ENCODE measurements at regions not wholly inside any gene's neighbourhood (a gene's known extent, or its start where the extent isn't known, plus 50 kb on each side); places are given as distances from the start of the nearest gene placed in this dataset.

- H3K4me1 ChIP-seq (ENCODE audit: insufficient read depth, low read length), result no peaks in the 10 kb centered on the region
- H3K9me3 ChIP-seq (ENCODE audit: low read length), result no peaks in the 10 kb centered on the region
- DNase-seq, result no peak
- Mint-ChIP-seq H3K27me3 (no peaks in the 10 kb centered on the region), H3K4me3 (no peak overlapping the region), H3K27ac (no peak overlapping the region), H3K4me1 (no peaks in the 10 kb centered on the region), H3K9me3 (peaks cover 0 to 5% (median 0%) of the 10 kb centered on the region in 5 donors), H3K36me3 (no peaks in the 10 kb centered on the region)
- ChIA-PET CTCF (no interaction called here), POLR2A (no interaction called here)
- no peaks in the 10 kb centered on the region for H3K36me3 ChIP-seq (ENCODE audit: insufficient read depth, low read length)
- no peaks in the 10 kb centered on the region for H3K27me3 ChIP-seq (ENCODE audit: insufficient read depth, low read length, poor library complexity, severe bottlenecking)
- no peak overlapping the region for H3K4me3 ChIP-seq (ENCODE audit: low read length)
- H3K27ac ChIP-seq (ENCODE audit: low read depth, low read length), result no peak overlapping the region
Observed at GRCh38 chr6:86832686-86833085, 104.6 kb upstream of the HTR1E start.

GRCh38 chr6:86825436-86825835 lies 111.9 kb upstream of the HTR1E start:
- Mint-ChIP-seq H3K36me3 (no peaks in the 10 kb centered on the region), H3K27me3 (no peaks in the 10 kb centered on the region), H3K4me3 (no peak overlapping the region), H3K4me1 (no peaks in the 10 kb centered on the region), H3K9me3 (peaks cover 0 to 5% (median 0%) of the 10 kb centered on the region in 5 donors), H3K27ac (no peak overlapping the region)
- ChIA-PET CTCF (no interaction called here), POLR2A (no interaction called here)
- Histone ChIP-seq H3K4me3 (ENCODE audit: low read length) (no peak overlapping the region), H3K9me3 (ENCODE audit: low read length) (no peaks in the 10 kb centered on the region), H3K4me1 (ENCODE audit: insufficient read depth, low read length) (no peaks in the 10 kb centered on the region), H3K36me3 (ENCODE audit: insufficient read depth, low read length) (no peaks in the 10 kb centered on the region), H3K27ac (ENCODE audit: low read depth, low read length) (no peak overlapping the region), H3K27me3 (ENCODE audit: insufficient read depth, low read length, poor library complexity, severe bottlenecking) (no peaks in the 10 kb centered on the region)
- no peak for DNase-seq

GRCh38 chr6:86822747-86823146 lies 114.6 kb upstream of the HTR1E start:
- H3K27ac Mint-ChIP-seq, result no peak overlapping the region
- H3K9me3 Mint-ChIP-seq, result peaks cover 0 to 10% (median 1%) of the 10 kb centered on the region in 5 donors
- H3K4me3 ChIP-seq (ENCODE audit: low read length), result no peak overlapping the region
- DNase-seq, result no peak
- H3K4me1 Mint-ChIP-seq, result no peaks in the 10 kb centered on the region
- no peak overlapping the region for H3K4me3 Mint-ChIP-seq
- no peaks in the 10 kb centered on the region for H3K36me3 ChIP-seq (ENCODE audit: insufficient read depth, low read length)
- no peaks in the 10 kb centered on the region for H3K27me3 Mint-ChIP-seq
- H3K9me3 ChIP-seq (ENCODE audit: low read length), result no peaks in the 10 kb centered on the region
- ChIA-PET CTCF (no interaction called here), POLR2A (no interaction called here)
- no peaks in the 10 kb centered on the region for H3K4me1 ChIP-seq (ENCODE audit: insufficient read depth, low read length)
- H3K27ac ChIP-seq (ENCODE audit: low read depth, low read length), result no peak overlapping the region
- H3K27me3 ChIP-seq (ENCODE audit: insufficient read depth, low read length, poor library complexity, severe bottlenecking), result no peaks in the 10 kb centered on the region
- no peaks in the 10 kb centered on the region for H3K36me3 Mint-ChIP-seq

GRCh38 chr6:86820750-86821149 lies 116.6 kb upstream of the HTR1E start:
- no peak for DNase-seq
- no peaks in the 10 kb centered on the region for H3K27me3 Mint-ChIP-seq
- Histone ChIP-seq H3K4me1 (ENCODE audit: insufficient read depth, low read length) (no peaks in the 10 kb centered on the region), H3K27me3 (ENCODE audit: insufficient read depth, low read length, poor library complexity, severe bottlenecking) (no peaks in the 10 kb centered on the region), H3K27ac (ENCODE audit: low read depth, low read length) (no peak overlapping the region), H3K36me3 (ENCODE audit: insufficient read depth, low read length) (no peaks in the 10 kb centered on the region), H3K9me3 (ENCODE audit: low read length) (no peaks in the 10 kb centered on the region), H3K4me3 (ENCODE audit: low read length) (no peak overlapping the region)
- H3K4me1 Mint-ChIP-seq, result no peaks in the 10 kb centered on the region
- no peaks in the 10 kb centered on the region for H3K36me3 Mint-ChIP-seq
- no peak overlapping the region for H3K4me3 Mint-ChIP-seq
- ChIA-PET CTCF (no interaction called here), POLR2A (no interaction called here)
- H3K27ac Mint-ChIP-seq, result no peak overlapping the region
- H3K9me3 Mint-ChIP-seq, result peaks cover 2 to 10% (median 6%) of the 10 kb centered on the region in 5 donors

- H3K27ac Mint-ChIP-seq, result no peak overlapping the region
- H3K4me1 Mint-ChIP-seq, result no peaks in the 10 kb centered on the region
Observed at GRCh38 chr6:86793649-86794048, 143.7 kb upstream of the HTR1E start.

GRCh38 chr6:86791476-86791875 lies 145.9 kb upstream of the HTR1E start:
- DNase-seq, result no peak
- no peak overlapping the region for H3K27ac Mint-ChIP-seq
- CTCF ChIA-PET, result no interaction called here
- H3K27me3 Mint-ChIP-seq, result no peaks in the 10 kb centered on the region
- no peaks in the 10 kb centered on the region for H3K36me3 Mint-ChIP-seq
- H3K4me3 ChIP-seq (ENCODE audit: low read length), result no peak overlapping the region
- H3K27ac ChIP-seq (ENCODE audit: low read depth, low read length), result no peak overlapping the region
- no peaks in the 10 kb centered on the region for H3K27me3 ChIP-seq (ENCODE audit: insufficient read depth, low read length, poor library complexity, severe bottlenecking)
- H3K4me1 Mint-ChIP-seq, result no peaks in the 10 kb centered on the region
- no peak overlapping the region for H3K4me3 Mint-ChIP-seq
- no peaks in the 10 kb centered on the region for H3K9me3 ChIP-seq (ENCODE audit: low read length)
- no peaks in the 10 kb centered on the region for H3K4me1 ChIP-seq (ENCODE audit: insufficient read depth, low read length)
- H3K9me3 Mint-ChIP-seq, result peaks cover 0 to 4% (median 2%) of the 10 kb centered on the region in 5 donors
- no peaks in the 10 kb centered on the region for H3K36me3 ChIP-seq (ENCODE audit: insufficient read depth, low read length)
- POLR2A ChIA-PET, result no interaction called here

More at GRCh38 chr6:86793649-86794048, 143.7 kb upstream of the HTR1E start:
- no peaks in the 10 kb centered on the region for H3K9me3 ChIP-seq (ENCODE audit: low read length)
- H3K27ac ChIP-seq (ENCODE audit: low read depth, low read length), result no peak overlapping the region
- no peaks in the 10 kb centered on the region for H3K36me3 ChIP-seq (ENCODE audit: insufficient read depth, low read length)
- Mint-ChIP-seq H3K4me3 (no peak overlapping the region), H3K9me3 (peaks cover 0 to 16% (median 4%) of the 10 kb centered on the region in 5 donors), H3K27me3 (no peaks in the 10 kb centered on the region), H3K36me3 (no peaks in the 10 kb centered on the region)
- ChIA-PET CTCF (no interaction called here), POLR2A (no interaction called here)
- no peak overlapping the region for H3K4me3 ChIP-seq (ENCODE audit: low read length)
- H3K4me1 ChIP-seq (ENCODE audit: insufficient read depth, low read length), result no peaks in the 10 kb centered on the region
- no peaks in the 10 kb centered on the region for H3K27me3 ChIP-seq (ENCODE audit: insufficient read depth, low read length, poor library complexity, severe bottlenecking)
- no peak for DNase-seq

GRCh38 chr6:86789779-86790411 lies 147.4 kb upstream of the HTR1E start:
- POLR2A ChIA-PET, result no interaction called here
- Mint-ChIP-seq H3K4me1 (no peaks in the 10 kb centered on the region), H3K36me3 (no peaks in the 10 kb centered on the region), H3K27ac (no peak overlapping the region), H3K4me3 (no peak overlapping the region), H3K9me3 (peaks cover 0 to 5% (median 2%) of the 10 kb centered on the region in 5 donors), H3K27me3 (no peaks in the 10 kb centered on the region)
- Histone ChIP-seq H3K4me3 (ENCODE audit: low read length) (no peak overlapping the region), H3K36me3 (ENCODE audit: insufficient read depth, low read length) (no peaks in the 10 kb centered on the region), H3K4me1 (ENCODE audit: insufficient read depth, low read length) (no peaks in the 10 kb centered on the region), H3K27ac (ENCODE audit: low read depth, low read length) (no peak overlapping the region), H3K9me3 (ENCODE audit: low read length) (no peaks in the 10 kb centered on the region), H3K27me3 (ENCODE audit: insufficient read depth, low read length, poor library complexity, severe bottlenecking) (no peaks in the 10 kb centered on the region)
- CTCF ChIA-PET, result no interaction called here
- DNase-seq, result no peak

GRCh38 chr6:86782328-86782727 lies 155.0 kb upstream of the HTR1E start:
- Mint-ChIP-seq H3K36me3 (no peaks in the 10 kb centered on the region), H3K9me3 (peaks cover 0 to 6% (median 2%) of the 10 kb centered on the region in 5 donors), H3K27ac (no peak overlapping the region), H3K4me1 (no peaks in the 10 kb centered on the region), H3K27me3 (peaks cover 0 to 1% of the 10 kb centered on the region in 2 donors), H3K4me3 (no peak overlapping the region)
- Histone ChIP-seq H3K9me3 (ENCODE audit: low read length) (no peaks in the 10 kb centered on the region), H3K4me3 (ENCODE audit: low read length) (no peak overlapping the region), H3K36me3 (ENCODE audit: insufficient read depth, low read length) (no peaks in the 10 kb centered on the region), H3K27me3 (ENCODE audit: insufficient read depth, low read length, poor library complexity, severe bottlenecking) (no peaks in the 10 kb centered on the region), H3K4me1 (ENCODE audit: insufficient read depth, low read length) (no peaks in the 10 kb centered on the region), H3K27ac (ENCODE audit: low read depth, low read length) (no peak overlapping the region)
- ChIA-PET POLR2A (no interaction called here), CTCF (no interaction called here)
- DNase-seq, result no peak

- CTCF ChIA-PET, result no interaction called here
- H3K27me3 Mint-ChIP-seq, result peaks cover 0 to 1% of the 10 kb centered on the region in 2 donors
- POLR2A ChIA-PET, result no interaction called here
- Histone ChIP-seq H3K27ac (ENCODE audit: low read depth, low read length) (no peak overlapping the region), H3K4me1 (ENCODE audit: insufficient read depth, low read length) (no peaks in the 10 kb centered on the region), H3K27me3 (ENCODE audit: insufficient read depth, low read length, poor library complexity, severe bottlenecking) (no peaks in the 10 kb centered on the region), H3K36me3 (ENCODE audit: insufficient read depth, low read length) (no peaks in the 10 kb centered on the region), H3K4me3 (ENCODE audit: low read length) (no peak overlapping the region), H3K9me3 (ENCODE audit: low read length) (no peaks in the 10 kb centered on the region)
- no peaks in the 10 kb centered on the region for H3K4me1 Mint-ChIP-seq
- H3K36me3 Mint-ChIP-seq, result no peaks in the 10 kb centered on the region
- H3K9me3 Mint-ChIP-seq, result peaks cover 0 to 6% (median 2%) of the 10 kb centered on the region in 5 donors
- no peak overlapping the region for H3K4me3 Mint-ChIP-seq
- DNase-seq, result no peak
- H3K27ac Mint-ChIP-seq, result no peak overlapping the region
Observed at GRCh38 chr6:86780923-86781322, 156.4 kb upstream of the HTR1E start.
